GM19463 (cell line): ENCODE measurements at regions not wholly inside any gene's neighbourhood (a gene's known extent, or its start where the extent isn't known, plus 50 kb on each side); places are given as distances from the start of the nearest gene placed in this dataset.
"Not testable (repeated sequence)": the region's sequence is repeated elsewhere in the genome, so short reads cannot be mapped to it uniquely, and the experiment has no call there.

Experiments
- ATAC-seq: cut with Tn5 transposase; IDR thresholded peaks from one replicate; pipeline ENCODE4 v1.9.1; 2021; ENCODE audit warnings: mild to moderate bottlenecking, moderate library complexity; ENCODE audit not compliant: unreplicated experiment

DNA sequence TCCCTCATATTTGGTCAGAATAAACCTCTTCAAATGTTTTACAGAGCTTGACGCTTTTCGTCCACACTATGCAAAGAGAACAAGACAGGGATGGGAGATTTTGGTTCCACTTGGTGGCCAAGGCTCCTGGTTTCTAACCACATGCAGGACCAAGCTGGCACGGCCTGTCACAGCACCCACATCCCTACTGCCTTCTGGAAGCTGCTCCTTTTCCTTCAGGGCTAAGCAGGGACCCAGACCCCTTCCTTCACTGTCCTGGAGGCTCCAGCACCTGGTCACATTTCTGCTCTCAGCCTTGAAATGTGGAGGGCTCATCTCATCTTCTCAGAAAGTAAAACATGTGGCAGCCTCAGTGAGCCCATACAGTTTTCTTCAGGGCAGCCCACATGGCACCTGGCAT is 50.4 kb upstream of the ARHGEF7 start:
- ATAC-seq, result no peak

GRCh38 chr13:111062966-111063365 is 52.1 kb upstream of the ARHGEF7 start:
- ATAC-seq, result no peak

DNA sequence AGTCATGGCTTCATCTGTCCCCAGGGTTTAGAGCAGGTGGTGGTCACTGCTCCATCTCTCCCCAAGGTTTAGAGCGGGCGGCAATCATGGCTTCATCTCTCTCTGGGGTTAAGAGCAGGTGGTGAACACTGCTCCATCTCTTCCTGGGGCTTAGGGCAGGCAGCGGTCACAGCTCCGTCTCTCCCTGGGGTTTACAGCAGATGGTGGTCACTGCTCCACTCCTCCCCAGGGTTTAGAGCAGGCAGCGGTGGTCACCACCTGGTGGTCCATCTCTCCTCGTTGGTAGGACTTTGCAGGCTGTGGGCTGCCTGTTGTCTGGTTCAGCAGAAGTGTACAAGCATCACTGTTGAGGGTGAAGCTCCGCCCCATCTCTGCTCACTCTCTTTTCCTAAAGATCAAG is 52.8 kb upstream of the ARHGEF7 start:
- ATAC-seq, result no peak

DNA sequence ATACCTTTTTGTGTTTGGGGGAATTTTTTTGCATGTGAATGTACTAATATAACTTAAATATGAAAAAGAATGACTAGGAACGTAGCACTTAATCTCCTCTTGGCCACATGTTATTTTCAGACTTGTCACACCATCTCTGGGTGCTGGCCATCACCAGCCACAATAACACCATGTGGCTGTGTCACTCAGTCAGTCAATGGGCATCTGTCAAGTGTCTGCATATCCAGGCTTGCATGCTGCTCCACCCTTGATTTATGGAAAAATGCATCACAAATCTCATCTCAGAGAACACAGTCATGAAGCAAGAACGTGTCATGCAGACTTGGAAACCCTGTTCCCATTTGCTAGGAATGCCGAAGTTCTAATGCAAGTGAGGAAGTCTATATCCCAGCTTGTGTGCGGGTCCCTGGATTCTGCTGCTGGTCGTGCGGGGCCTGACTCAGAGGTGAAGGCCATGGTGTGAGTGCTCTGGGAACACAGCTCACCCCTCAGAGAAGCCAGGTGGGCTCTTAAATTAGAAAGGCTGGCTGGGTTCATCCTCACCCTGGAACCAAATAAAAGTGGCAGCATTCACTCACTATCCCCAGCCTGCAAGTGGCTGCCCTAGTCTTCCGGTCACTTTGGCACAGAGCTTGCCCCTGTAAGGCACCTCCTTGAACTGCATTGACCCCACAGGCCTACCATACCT is 53.6 kb upstream of the ARHGEF7 start:
- no peak for ATAC-seq

GRCh38 chr13:111060237-111060919 is 54.7 kb upstream of the ARHGEF7 start:
- ATAC-seq, result no peak

GRCh38 chr13:111058796-111059506 is 56.2 kb upstream of the ARHGEF7 start:
- no peak for ATAC-seq

- not testable (repeated sequence) for ATAC-seq
Measured at GRCh38 chr13:111058339-111058738, 56.8 kb upstream of the ARHGEF7 start.

GRCh38 chr13:111051726-111052232 is 63.3 kb upstream of the ARHGEF7 start:
- ATAC-seq, result not testable (repeated sequence)

GRCh38 chr13:111051041-111051725 is 63.9 kb upstream of the ARHGEF7 start:
- ATAC-seq, result no peak

- ATAC-seq, result no peak
Measured at GRCh38 chr13:111050539-111050879, 64.6 kb upstream of the ARHGEF7 start.

- no peak for ATAC-seq
Measured at GRCh38 chr13:111049791-111050538, 65.1 kb upstream of the ARHGEF7 start.

GRCh38 chr13:111048387-111048786 is 66.7 kb upstream of the ARHGEF7 start:
- no peak for ATAC-seq

DNA sequence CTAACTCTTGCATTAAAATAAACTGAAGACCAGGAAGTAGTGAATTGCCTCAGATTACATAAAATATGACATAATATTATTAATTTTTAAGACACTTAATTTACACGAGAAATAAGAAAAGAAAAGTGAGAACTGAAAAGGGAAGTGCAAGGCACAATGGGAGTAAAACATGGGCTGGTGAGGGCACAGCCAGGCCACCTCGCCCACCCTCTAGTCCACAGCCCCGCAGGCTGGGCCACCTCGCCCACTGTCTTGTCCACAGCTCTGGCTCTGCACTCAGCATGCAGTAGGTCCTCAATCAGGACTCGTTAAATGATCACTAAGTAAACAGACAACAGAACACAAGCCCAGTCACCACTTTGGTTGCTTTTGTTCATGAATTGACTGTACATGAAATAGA is 67.8 kb upstream of the ARHGEF7 start:
- no peak for ATAC-seq

DNA sequence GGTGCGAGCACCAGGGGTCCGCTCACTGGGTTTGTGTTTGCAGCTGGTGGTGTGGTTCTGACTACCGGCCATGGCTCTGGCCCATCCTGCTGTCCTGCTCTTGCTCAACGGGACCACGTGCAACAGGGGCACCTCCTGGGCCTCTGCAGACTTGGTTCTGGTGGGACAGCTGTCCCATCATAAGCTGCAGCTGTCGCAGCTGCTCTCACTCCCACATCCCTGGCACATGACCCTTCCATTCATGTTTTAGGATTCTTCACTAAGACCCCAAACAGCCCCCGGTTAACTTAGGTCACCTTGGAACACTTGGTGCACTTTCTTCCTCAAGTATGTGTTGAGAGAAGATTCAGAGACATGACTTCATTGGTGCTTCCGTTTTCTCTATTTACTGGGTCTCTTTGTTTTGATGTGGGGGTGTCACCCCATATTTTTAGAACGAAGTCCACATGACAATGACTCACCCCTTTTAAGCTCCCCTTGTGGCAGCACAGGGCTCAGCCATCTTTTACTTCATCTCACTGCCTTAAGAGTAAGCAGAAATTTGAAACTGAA is 68.4 kb upstream of the ARHGEF7 start:
- no peak for ATAC-seq

DNA sequence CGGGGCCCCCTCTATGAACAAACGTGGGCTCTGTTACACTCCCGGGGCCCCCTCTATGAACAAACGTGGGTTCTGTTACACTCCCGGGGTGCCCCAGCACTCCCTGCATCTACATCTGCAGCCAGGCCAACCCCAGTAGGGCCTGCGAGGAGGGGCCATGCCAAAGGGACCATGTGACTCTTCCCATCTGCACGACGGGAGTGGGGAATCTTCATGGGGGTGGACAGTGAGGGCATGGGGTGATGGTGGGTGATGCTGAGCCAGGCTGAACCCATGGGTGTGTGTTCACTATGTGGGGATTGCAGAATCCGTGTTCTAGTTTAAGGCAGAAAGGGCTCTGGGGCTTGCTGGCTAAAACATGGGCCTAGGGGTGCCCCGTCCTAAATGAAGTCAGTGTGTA is 69.9 kb upstream of the ARHGEF7 start:
- no peak for ATAC-seq

- ATAC-seq, result no peak
Measured at GRCh38 chr13:111044087-111044830, 70.9 kb upstream of the ARHGEF7 start.

GRCh38 chr13:111043575-111043982 is 71.5 kb upstream of the ARHGEF7 start:
- no peak for ATAC-seq

DNA sequence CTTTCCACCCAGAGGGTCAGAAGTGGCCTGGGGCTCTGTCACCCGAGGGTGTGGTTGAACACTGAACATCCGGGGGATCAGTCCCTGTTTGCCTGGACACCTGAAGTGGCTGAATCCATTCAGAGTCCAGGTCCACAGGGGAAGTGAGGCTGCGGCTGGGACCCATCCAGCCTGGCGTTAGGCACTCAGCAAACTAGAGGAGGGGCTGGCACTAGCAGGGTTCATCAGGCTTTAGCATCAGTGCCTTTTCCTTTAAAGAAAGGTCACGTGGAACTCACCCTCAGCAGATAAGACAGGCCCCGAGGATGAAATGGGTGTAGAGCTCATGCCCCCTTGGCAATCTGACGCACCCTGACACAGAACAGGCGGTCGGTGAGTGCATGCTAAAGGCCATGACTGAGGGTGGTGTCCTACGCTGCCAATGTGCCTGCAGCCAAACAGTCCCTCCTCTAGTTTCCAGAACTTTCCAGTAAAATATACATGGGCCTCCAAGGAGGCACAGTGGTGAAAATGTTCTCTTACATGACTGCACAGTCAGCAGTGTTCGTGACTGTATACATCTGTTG is 72.4 kb upstream of the ARHGEF7 start:
- no peak for ATAC-seq

GRCh38 chr13:111040830-111041229 is 74.3 kb upstream of the ARHGEF7 start:
- no peak for ATAC-seq
